SHP77 treated with DMSO at 0.1 percent for 48 hours (cell line): ENCODE measurements at regions not wholly inside any gene's neighbourhood (a gene's known extent, or its start where the extent isn't known, plus 50 kb on each side); places are given as distances from the start of the nearest gene placed in this dataset.
"Not testable (repeated sequence)": the region's sequence is repeated elsewhere in the genome, so short reads cannot be mapped to it uniquely, and the experiment has no call there.

Source experiments
- DNase-seq: peaks from one replicate; lab custom pipeline; 2025; lab: John Stamatoyannopoulos, UW

GRCh38 chr7:15054304-15054703 lies 151.8 kb upstream of the DGKB start:
- not testable (repeated sequence) for DNase-seq

DNA sequence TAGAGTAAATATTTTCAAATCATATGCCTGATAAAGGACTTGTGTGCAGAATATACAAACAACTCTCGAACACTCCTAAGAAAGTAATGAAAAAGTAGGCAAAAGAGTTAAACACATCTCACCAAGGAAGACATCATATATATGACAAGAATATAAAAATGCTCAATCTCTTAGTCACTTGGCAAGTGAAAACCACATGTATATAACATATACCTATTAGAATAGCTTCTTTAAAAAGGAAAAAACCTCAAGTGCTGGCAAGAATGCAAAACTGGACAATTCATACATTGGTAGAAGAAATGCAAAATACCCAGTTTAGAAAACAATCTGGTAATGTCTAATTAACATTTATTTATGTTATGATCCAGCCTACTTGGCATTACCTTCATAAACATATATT lies 146.6 kb upstream of the DGKB start:
- DNase-seq = no peak

GRCh38 chr7:15046861-15047260 lies 144.3 kb upstream of the DGKB start:
- no peak for DNase-seq

DNA sequence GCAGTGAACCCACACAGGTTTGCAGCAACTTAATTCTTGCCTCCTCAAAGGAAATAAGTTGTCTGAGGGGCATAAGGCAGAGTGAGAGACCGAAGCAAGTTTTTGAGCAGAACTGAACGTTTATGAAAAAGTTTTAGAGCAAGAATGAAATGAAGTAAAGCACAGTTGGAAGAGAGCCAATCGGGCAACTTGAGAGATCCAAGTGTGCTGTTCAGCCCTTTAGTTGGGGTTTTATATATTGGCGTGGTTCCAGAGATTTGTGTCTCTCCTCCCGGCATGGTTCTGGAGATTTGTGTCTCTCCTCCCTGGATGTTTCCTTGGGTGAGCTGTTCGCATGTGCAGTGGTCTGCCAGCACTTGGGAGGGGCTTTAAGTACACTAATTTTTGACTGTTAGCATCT lies 141.4 kb upstream of the DGKB start:
- DNase-seq = no peak

- no peak for DNase-seq
Measured at GRCh38 chr7:15042285-15043065, 139.9 kb upstream of the DGKB start.

DNA sequence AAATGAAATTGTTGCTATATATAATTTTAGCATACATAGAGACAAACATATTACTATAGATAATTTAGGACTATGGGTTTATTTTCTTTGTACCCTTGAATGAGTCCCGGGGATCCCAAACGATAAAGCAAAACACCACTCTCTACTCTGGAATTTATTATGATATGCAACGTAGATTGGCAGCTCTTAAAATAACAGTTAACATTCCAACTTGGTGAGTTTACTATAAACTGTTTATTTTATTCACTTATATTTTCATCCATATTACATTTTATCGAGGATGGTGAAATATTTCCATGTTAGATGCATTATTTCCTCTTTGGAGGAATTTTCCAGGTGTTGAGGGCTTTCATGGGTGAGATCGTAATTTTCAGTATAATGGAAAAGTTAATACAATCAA lies 138.7 kb upstream of the DGKB start:
- DNase-seq = no peak

- DNase-seq = no peak
Measured at GRCh38 chr7:15035814-15036213, 133.3 kb upstream of the DGKB start.

- DNase-seq = no peak
Measured at GRCh38 chr7:15033039-15033438, 130.5 kb upstream of the DGKB start.

DNA sequence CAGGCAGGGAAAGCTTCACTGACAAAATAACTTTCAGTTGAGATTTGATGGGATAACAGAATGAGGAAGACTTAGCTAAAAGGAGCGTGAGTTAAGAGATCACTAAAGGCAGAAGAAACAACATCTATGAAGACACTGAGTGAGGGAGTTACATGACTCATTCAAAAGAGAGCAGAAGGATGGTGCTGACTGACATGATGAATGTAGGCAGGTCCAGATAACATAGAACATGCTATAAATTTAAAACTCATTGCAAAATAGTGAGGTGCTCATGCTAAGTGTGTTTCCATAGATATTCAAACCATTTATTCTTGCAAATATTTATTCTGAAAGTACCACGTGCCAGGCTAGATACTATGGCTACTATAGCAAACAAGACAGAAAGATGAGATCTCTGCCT lies 116.4 kb upstream of the DGKB start:
- DNase-seq = no peak

GRCh38 chr7:15016766-15017165 lies 114.2 kb upstream of the DGKB start:
- no peak for DNase-seq

GRCh38 chr7:15016315-15016667 lies 113.7 kb upstream of the DGKB start:
- no peak for DNase-seq

DNA sequence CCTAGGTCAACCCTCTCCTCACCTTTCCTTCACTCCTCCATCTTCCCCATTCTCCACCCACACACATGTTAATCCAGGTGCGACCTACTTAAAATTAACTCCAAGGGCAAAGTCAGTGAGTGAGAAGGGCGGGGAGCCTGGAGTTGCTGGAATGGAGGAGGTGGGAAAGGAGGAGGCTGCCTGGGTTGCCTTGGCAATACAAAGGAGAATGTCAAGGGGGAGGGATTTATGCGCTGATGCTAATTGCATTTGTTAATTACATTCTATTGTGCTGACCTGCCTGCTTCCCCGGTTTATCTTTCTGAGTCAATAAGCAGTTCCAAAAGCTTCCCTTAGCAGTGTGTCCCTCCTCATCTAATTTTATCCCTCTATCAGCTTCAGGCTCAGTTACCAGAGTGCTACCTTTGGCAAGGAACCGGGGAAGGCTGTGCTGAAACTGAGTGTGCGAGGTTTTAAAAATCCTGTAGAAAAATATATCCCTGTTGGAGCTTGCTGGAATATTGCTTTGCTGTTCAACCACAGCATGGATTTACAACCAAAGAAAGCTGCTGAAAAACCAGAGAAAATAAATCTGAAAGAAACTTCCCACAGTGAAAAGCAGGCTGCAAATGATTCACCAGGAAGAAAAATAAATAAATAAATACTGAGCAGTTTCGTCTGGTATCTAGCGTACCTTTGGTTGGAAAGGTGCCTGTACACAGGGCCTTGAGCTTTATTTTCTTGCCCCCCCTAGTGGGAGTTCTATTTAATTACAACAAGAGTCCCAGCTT lies 113.2 kb upstream of the DGKB start:
- DNase-seq = peak; percentile 91

GRCh38 chr7:15012135-15012534 lies 109.6 kb upstream of the DGKB start:
- DNase-seq = no peak

DNA sequence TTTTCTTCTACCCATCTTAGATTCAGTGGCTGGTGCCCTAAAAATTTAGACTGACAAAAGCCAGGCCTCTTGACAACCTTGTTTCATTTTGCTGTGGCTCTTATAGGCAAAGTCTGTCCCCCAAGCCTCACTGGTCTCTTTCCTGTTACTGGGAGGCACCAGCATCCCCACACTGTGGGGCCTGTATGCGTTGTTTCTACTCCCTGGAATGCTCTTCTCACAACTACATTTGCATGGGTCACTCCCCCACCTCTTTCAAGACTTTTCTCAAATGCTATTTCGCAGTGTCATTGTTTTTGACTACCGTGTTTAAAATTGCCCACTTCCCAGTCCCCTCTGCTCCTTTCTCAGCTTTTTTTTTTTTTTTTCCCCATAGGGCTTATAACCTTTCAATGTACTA lies 108.7 kb upstream of the DGKB start:
- no peak for DNase-seq

DNA sequence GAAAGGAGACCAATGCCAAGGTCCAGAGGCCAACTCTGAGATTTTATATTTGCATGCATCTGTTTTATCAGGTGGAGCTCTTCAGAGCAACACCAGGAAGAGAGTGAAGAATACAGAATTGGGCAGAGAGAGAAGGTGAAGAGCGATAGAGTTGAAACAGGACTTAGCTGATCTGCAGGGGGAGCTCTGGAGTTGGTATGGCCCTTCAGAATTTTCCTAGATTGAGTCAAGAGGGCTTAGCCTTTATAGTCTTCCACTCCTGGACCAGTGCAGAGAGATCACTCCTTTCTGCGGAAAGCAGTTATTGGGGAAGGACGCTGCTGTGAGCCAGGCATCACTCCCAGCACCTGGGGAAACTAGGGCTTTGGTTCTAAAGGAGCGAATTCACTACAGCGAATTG lies 105.0 kb upstream of the DGKB start:
- peak; percentile 7 for DNase-seq

GRCh38 chr7:15005672-15006071 lies 103.1 kb upstream of the DGKB start:
- no peak for DNase-seq

GRCh38 chr7:15000157-15000556 lies 97.6 kb upstream of the DGKB start:
- no peak for DNase-seq

GRCh38 chr7:14999331-14999730 lies 96.8 kb upstream of the DGKB start:
- DNase-seq = no peak

DNA sequence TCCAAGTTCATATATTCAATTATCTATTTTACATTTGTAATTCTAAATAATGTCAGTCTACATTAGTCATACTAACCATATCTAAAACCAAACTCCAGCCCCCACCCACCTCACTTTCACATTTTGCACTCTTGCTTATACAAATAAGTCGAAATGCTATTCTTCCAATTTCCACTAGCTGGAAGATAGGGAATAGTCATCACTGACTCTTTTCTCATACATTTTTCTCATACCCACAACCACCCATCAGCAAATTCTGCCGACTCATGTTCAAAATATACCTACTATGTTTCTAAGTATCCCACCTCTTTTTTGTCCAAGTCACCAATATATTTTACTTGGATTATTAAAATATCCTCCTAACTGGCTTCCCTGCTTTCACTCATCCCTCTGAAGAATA lies 93.2 kb upstream of the DGKB start:
- DNase-seq = no peak

DNA sequence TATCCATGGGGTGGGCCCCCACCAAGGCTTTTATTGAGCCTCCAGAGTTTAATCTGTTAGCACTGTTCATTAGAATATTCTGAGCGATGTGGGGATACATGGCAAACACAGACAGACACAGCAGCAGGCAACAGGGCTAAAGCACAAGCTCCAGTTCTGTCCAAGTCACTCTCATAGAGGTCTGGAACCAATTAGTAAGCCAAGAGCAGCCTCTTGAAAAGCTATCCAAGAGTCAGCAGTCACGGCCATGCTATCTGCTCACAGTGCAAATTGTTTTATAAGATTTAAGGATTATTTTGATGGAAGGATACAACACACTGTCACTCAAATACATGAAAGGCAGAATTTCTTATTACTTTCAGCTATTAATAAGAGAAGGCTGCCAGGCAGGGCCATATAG lies 86.4 kb upstream of the DGKB start:
- DNase-seq = no peak

DNA sequence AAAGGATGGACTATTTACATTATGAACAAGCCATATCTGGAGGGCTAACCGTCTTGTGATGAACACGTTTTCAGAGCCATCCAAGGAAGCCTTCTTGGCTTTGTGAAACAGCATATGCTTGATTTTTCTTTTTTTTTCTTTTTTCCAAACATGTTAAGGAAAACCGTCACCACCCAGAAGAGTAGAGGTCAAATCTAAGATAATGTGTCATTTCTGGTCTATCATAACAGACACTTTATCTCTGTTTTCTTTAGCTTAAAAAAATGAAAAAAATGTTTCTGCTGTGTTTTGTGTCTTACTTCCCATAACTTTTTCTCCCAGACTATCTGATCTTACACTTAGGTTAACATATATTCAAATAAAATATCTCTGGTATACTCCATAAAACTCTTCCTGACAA lies 76.1 kb upstream of the DGKB start:
- DNase-seq = no peak

- DNase-seq = no peak
Measured at GRCh38 chr7:14974688-14975087, 72.1 kb upstream of the DGKB start.

GRCh38 chr7:14973712-14974428 lies 71.3 kb upstream of the DGKB start:
- no peak for DNase-seq
